Stimulated activated naive CD8-positive, alpha-beta T cell treated with anti-CD3 and anti-CD28 coated beads, Interleukin-15, Interleukin-2, amounts not matched to agents 100 ng/mL and 50 ng/mL, for 24 hours (primary cell): ENCODE measurements at regions not wholly inside any gene's neighbourhood (a gene's known extent, or its start where the extent isn't known, plus 50 kb on each side); places are given as distances from the start of the nearest gene placed in this dataset.

ENCODE experiments used
- H3K27ac Mint-ChIP-seq: one replicate; pipeline ENCODE4 v1.8.0; 2021; ENCODE audit warnings: mild to moderate bottlenecking, mixed read lengths
- H3K27me3 Mint-ChIP-seq: one replicate; pipeline ENCODE4 v1.8.0; 2021; ENCODE audit warnings: mixed read lengths
- H3K36me3 Mint-ChIP-seq: one replicate; pipeline ENCODE4 v1.8.0; 2021; ENCODE audit warnings: low read depth, mixed read lengths
- H3K4me1 Mint-ChIP-seq: one replicate; pipeline ENCODE4 v1.8.0; 2021; ENCODE audit warnings: low read depth, mixed read lengths
- H3K4me3 Mint-ChIP-seq: one replicate; pipeline ENCODE4 v1.8.0; 2021; ENCODE audit warnings: mild to moderate bottlenecking, mixed read lengths
- H3K9me3 Mint-ChIP-seq: one replicate; pipeline ENCODE4 v1.8.0; 2021; ENCODE audit warnings: mixed read lengths

- H3K27ac Mint-ChIP-seq = no peak overlapping the region
- H3K4me3 Mint-ChIP-seq = no peak overlapping the region
- no peaks in the 10 kb centered on the region for H3K36me3 Mint-ChIP-seq
- no peaks in the 10 kb centered on the region for H3K4me1 Mint-ChIP-seq
- peaks cover 18% of the 10 kb centered on the region for H3K27me3 Mint-ChIP-seq
- no peaks in the 10 kb centered on the region for H3K9me3 Mint-ChIP-seq
These were observed 54.1 kb upstream of the FOXQ1 start for GRCh38 chr6:1257778-1258177.

- Mint-ChIP-seq H3K27ac (no peak overlapping the region), H3K9me3 (no peaks in the 10 kb centered on the region), H3K4me3 (no peak overlapping the region), H3K4me1 (no peaks in the 10 kb centered on the region), H3K36me3 (no peaks in the 10 kb centered on the region), H3K27me3 (peaks cover 21% of the 10 kb centered on the region)
These were observed 55.4 kb upstream of the FOXQ1 start for GRCh38 chr6:1256435-1257008.

- Mint-ChIP-seq H3K36me3 (no peaks in the 10 kb centered on the region), H3K4me3 (no peak overlapping the region), H3K27me3 (peaks cover 21% of the 10 kb centered on the region), H3K27ac (no peak overlapping the region), H3K9me3 (no peaks in the 10 kb centered on the region), H3K4me1 (no peaks in the 10 kb centered on the region)
These were observed 56.1 kb upstream of the FOXQ1 start for GRCh38 chr6:1255636-1256365.

GRCh38 chr6:1254326-1254725 is 57.6 kb upstream of the FOXQ1 start:
- H3K9me3 Mint-ChIP-seq = no peaks in the 10 kb centered on the region
- no peak overlapping the region for H3K4me3 Mint-ChIP-seq
- no peaks in the 10 kb centered on the region for H3K36me3 Mint-ChIP-seq
- no peak overlapping the region for H3K27ac Mint-ChIP-seq
- H3K4me1 Mint-ChIP-seq = no peaks in the 10 kb centered on the region
- H3K27me3 Mint-ChIP-seq = peaks cover 31% of the 10 kb centered on the region

- no peak overlapping the region for H3K4me3 Mint-ChIP-seq
- no peaks in the 10 kb centered on the region for H3K9me3 Mint-ChIP-seq
- H3K27ac Mint-ChIP-seq = no peak overlapping the region
- no peaks in the 10 kb centered on the region for H3K36me3 Mint-ChIP-seq
- H3K27me3 Mint-ChIP-seq = peaks cover 36% of the 10 kb centered on the region
- no peaks in the 10 kb centered on the region for H3K4me1 Mint-ChIP-seq
These were observed 58.1 kb upstream of the FOXQ1 start for GRCh38 chr6:1253816-1254215.

GRCh38 chr6:1251198-1252155 is 60.4 kb upstream of the FOXQ1 start:
- H3K27ac Mint-ChIP-seq = no peak overlapping the region
- H3K9me3 Mint-ChIP-seq = no peaks in the 10 kb centered on the region
- H3K27me3 Mint-ChIP-seq = peaks cover 39% of the 10 kb centered on the region
- no peaks in the 10 kb centered on the region for H3K36me3 Mint-ChIP-seq
- H3K4me3 Mint-ChIP-seq = no peak overlapping the region
- H3K4me1 Mint-ChIP-seq = no peaks in the 10 kb centered on the region

GRCh38 chr6:1250489-1251197 is 61.3 kb upstream of the FOXQ1 start:
- H3K27me3 Mint-ChIP-seq = peaks cover 31% of the 10 kb centered on the region
- H3K4me3 Mint-ChIP-seq = no peak overlapping the region
- H3K9me3 Mint-ChIP-seq = no peaks in the 10 kb centered on the region
- H3K27ac Mint-ChIP-seq = no peak overlapping the region
- H3K36me3 Mint-ChIP-seq = no peaks in the 10 kb centered on the region
- H3K4me1 Mint-ChIP-seq = no peaks in the 10 kb centered on the region

- H3K4me1 Mint-ChIP-seq = no peaks in the 10 kb centered on the region
- no peaks in the 10 kb centered on the region for H3K9me3 Mint-ChIP-seq
- no peak overlapping the region for H3K4me3 Mint-ChIP-seq
- H3K27ac Mint-ChIP-seq = no peak overlapping the region
- peaks cover 27% of the 10 kb centered on the region for H3K27me3 Mint-ChIP-seq
- H3K36me3 Mint-ChIP-seq = no peaks in the 10 kb centered on the region
These were observed 64.0 kb upstream of the FOXQ1 start for GRCh38 chr6:1247894-1248293.

GRCh38 chr6:1247056-1247455 is 64.8 kb upstream of the FOXQ1 start:
- Mint-ChIP-seq H3K4me1 (no peaks in the 10 kb centered on the region), H3K27ac (no peak overlapping the region), H3K36me3 (no peaks in the 10 kb centered on the region), H3K27me3 (peaks cover 27% of the 10 kb centered on the region), H3K9me3 (no peaks in the 10 kb centered on the region), H3K4me3 (no peak overlapping the region)

- peaks cover 19% of the 10 kb centered on the region for H3K27me3 Mint-ChIP-seq
- no peaks in the 10 kb centered on the region for H3K36me3 Mint-ChIP-seq
- H3K9me3 Mint-ChIP-seq = no peaks in the 10 kb centered on the region
- H3K27ac Mint-ChIP-seq = no peak overlapping the region
- H3K4me1 Mint-ChIP-seq = no peaks in the 10 kb centered on the region
- no peak overlapping the region for H3K4me3 Mint-ChIP-seq
These were observed 67.0 kb upstream of the FOXQ1 start for GRCh38 chr6:1244941-1245340.

- H3K4me1 Mint-ChIP-seq = no peaks in the 10 kb centered on the region
- no peak overlapping the region for H3K4me3 Mint-ChIP-seq
- no peak overlapping the region for H3K27ac Mint-ChIP-seq
- H3K9me3 Mint-ChIP-seq = no peaks in the 10 kb centered on the region
- peaks cover 14% of the 10 kb centered on the region for H3K27me3 Mint-ChIP-seq
- H3K36me3 Mint-ChIP-seq = no peaks in the 10 kb centered on the region
These were observed 67.6 kb upstream of the FOXQ1 start for GRCh38 chr6:1244278-1244677.

- no peaks in the 10 kb centered on the region for H3K9me3 Mint-ChIP-seq
- H3K4me3 Mint-ChIP-seq = no peak overlapping the region
- no peaks in the 10 kb centered on the region for H3K36me3 Mint-ChIP-seq
- peaks cover 19% of the 10 kb centered on the region for H3K27me3 Mint-ChIP-seq
- H3K27ac Mint-ChIP-seq = no peak overlapping the region
- no peaks in the 10 kb centered on the region for H3K4me1 Mint-ChIP-seq
These were observed 69.5 kb upstream of the FOXQ1 start for GRCh38 chr6:1242446-1242845.

GRCh38 chr6:1242021-1242420 is 69.9 kb upstream of the FOXQ1 start:
- no peak overlapping the region for H3K27ac Mint-ChIP-seq

GRCh38 chr6:1240766-1241318 is 71.1 kb upstream of the FOXQ1 start:
- no peak overlapping the region for H3K4me3 Mint-ChIP-seq
- H3K9me3 Mint-ChIP-seq = no peaks in the 10 kb centered on the region
- H3K27me3 Mint-ChIP-seq = peaks cover 14% of the 10 kb centered on the region
- no peaks in the 10 kb centered on the region for H3K4me1 Mint-ChIP-seq
- no peak overlapping the region for H3K27ac Mint-ChIP-seq
- no peaks in the 10 kb centered on the region for H3K36me3 Mint-ChIP-seq

More at GRCh38 chr6:1242021-1242420, 69.9 kb upstream of the FOXQ1 start:
- no peaks in the 10 kb centered on the region for H3K36me3 Mint-ChIP-seq
- H3K4me3 Mint-ChIP-seq = no peak overlapping the region
- H3K9me3 Mint-ChIP-seq = no peaks in the 10 kb centered on the region
- H3K4me1 Mint-ChIP-seq = no peaks in the 10 kb centered on the region
- H3K27me3 Mint-ChIP-seq = peaks cover 19% of the 10 kb centered on the region
